ENCODE measurements at regions not wholly inside any gene's neighbourhood (a gene's known extent, or its start where the extent isn't known, plus 50 kb on each side); places are given as distances from the start of the nearest gene placed in this dataset.
"Not testable (repeated sequence)": the region's sequence is repeated elsewhere in the genome, so short reads cannot be mapped to it uniquely, and the experiment has no call there.

DNA sequence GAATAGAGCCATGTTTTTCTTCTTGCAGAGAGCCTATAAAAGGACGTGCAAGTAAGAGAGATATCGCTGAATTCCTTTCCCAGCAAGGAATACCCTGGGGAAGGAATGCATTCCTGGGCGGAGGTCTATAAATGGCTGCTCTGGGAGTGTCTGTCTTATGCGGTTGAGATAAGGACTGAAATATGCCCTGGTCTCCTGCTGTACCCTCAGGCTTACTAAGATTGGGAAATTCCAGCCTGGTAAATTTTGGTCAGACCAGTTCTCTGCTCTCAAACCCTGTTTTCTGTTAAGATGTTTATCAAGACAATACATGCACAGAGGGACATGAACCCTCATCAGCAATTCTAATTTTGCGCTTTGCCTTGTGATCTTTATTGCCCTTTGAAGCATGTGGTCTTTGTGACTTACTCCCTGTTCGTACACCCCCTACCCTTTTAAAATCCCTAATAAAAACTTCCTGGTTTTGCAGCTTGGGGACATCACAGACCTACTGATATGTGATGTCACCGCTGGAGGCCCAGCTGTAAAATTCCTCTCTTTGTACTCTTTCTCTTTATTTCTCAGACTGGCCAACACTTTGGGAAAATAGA, 191.2 kb upstream of the ZNF804A start:
- not testable (repeated sequence) for TF ChIP-seq CTCF (IDR thresholded peaks at IDR 0.05); TEAD4 (IDR thresholded peaks at IDR 0.05; ENCODE audit: borderline replicate concordance, insufficient read depth); SIN3A (IDR thresholded peaks at IDR 0.05; ENCODE audit: borderline replicate concordance, low read depth, low read length); GABPA (IDR thresholded peaks at IDR 0.05; ENCODE audit: low read depth); GATA2 (CRISPR knock-in tag; IDR thresholded peaks at IDR 0.05); NFIC (IDR thresholded peaks at IDR 0.05; ENCODE audit: borderline replicate concordance); NRF1 (IDR thresholded peaks at IDR 0.05; ENCODE audit: low read depth, low read length); RAD21 (IDR thresholded peaks at IDR 0.05; ENCODE audit: low read length); EZH2phosphoT487 (IDR thresholded peaks at IDR 0.05; ENCODE audit: borderline replicate concordance, low read depth); TAF1 (IDR thresholded peaks at IDR 0.05; ENCODE audit: borderline replicate concordance, low read depth, low read length); POLR2AphosphoS5 (IDR thresholded peaks at IDR 0.05; ENCODE audit: low read depth, low read length); JUND (IDR thresholded peaks at IDR 0.05)

All from SK-N-SH (cell line).